Dedifferentiated amniotic fluid mesenchymal stem cell (primary cell): ENCODE measurements at regions not wholly inside any gene's neighbourhood (a gene's known extent, or its start where the extent isn't known, plus 50 kb on each side); places are given as distances from the start of the nearest gene placed in this dataset.
A peak's percentile ranks its signal among the peaks of the same experiment; 100 is the strongest.
"Not testable (repeated sequence)": the region's sequence is repeated elsewhere in the genome, so short reads cannot be mapped to it uniquely, and the experiment has no call there.

Source experiments
- DNase-seq: peaks from one replicate; pipeline ENCODE4 v3.0.0-alpha.2; 2016; ENCODE audit errors: extremely low spot score

DNA sequence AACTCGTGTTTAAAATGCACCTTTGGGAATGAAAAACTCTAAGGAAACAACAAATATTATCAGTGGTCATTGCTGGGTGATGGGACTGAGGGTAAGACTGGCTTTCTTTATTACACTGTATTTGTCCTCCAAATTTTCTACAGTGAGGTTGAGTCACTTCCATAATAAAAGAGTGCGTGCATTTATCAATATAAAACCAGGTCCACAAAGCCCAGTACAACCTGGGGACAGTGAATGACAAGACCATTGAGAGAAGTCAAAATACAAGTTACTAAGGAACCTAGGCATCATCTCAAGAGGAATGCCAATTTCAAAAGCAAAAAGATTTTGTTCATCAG, 76.4 kb downstream of the MAGED4 start:
- DNase-seq, result no peak

- DNase-seq, result peak; percentile 88
Measured at GRCh38 chrX:52261463-52262194, 76.9 kb downstream of the MAGED4 start.

GRCh38 chrX:52262195-52262546, 77.5 kb downstream of the MAGED4 start:
- DNase-seq, result no peak

- no peak for DNase-seq
Measured at GRCh38 chrX:52263417-52263816, 78.7 kb downstream of the MAGED4 start.

GRCh38 chrX:52265713-52266112, 81.0 kb downstream of the MAGED4 start:
- DNase-seq, result no peak

DNA sequence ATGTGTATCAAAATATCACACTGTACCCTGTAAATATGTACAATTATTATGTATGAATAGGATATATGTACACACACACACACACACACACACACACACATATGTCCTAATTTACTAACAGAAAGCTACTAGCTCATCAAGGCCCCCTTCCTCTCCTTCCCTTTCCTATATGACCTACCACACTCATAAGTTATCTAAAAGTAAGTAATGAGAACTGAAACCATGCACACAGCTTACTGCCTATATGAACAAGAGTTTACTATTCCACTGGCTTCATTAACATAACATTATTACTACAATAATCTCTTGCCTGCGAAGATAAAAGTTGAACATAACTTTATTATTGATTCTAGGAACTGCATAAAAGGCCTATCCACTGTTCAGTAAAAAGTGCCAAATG, 83.8 kb downstream of the MAGED4 start:
- not testable (repeated sequence) for DNase-seq

DNA sequence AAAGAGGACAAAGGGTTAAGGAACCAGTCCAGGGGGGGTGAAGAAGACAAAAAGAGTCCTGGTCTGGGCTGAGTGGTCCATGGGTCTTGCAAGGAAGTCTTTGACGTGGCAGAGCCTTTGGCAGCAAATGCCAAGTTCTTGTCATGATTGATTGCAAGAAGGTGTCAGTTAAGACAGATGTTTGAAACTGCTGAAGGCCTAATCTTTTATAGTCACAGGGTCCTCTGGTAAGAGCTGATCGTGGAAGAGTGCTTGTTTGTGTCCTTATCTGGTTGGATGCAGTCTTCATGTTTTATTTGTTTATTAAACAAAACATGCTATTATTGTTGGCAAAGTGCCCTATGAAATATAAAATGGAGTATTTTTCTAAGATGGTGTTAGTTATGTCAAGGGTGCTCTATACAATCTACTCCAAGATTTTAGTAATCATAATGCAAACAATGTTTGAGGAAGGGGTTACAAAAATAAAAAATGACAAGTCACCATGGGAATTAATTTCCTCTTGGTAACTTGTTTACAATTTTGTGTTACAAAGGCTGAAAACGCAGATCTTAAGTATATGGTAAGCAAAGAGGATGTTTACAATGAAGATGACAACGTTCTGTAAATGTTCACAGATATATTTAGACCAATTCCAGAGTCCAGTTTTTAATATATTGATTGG, 85.9 kb downstream of the MAGED4 start:
- DNase-seq, result no peak

- no peak for DNase-seq
Measured at GRCh38 chrX:52271206-52271605, 86.5 kb downstream of the MAGED4 start.

GRCh38 chrX:52277666-52278065, 91.2 kb upstream of the XAGE2 start:
- DNase-seq, result no peak

GRCh38 chrX:52280812-52281211, 88.0 kb upstream of the XAGE2 start:
- no peak for DNase-seq

GRCh38 chrX:52284865-52285264, 84.0 kb upstream of the XAGE2 start:
- no peak for DNase-seq

- DNase-seq, result not testable (repeated sequence)
Measured at GRCh38 chrX:52298968-52299367, 69.9 kb upstream of the XAGE2 start.

DNA sequence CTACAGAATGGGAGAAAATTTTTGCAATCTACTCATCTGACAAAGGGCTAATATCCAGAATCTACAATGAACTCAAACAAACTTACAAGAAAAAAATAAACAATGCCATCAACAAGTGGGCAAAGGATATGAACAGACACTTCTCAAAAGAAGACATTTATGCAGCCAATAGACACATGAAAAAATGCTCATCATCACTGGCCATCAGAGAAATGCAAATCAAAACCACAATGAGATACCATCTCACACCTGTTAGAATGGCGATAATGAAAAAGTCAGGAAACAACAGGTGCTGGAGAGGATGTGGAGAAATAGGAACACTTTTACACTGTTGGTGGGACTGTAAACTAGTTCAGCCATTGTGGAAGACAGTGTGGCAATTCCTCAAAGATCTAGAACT, 60.3 kb upstream of the XAGE2 start:
- DNase-seq, result not testable (repeated sequence)
